D721Med (cell line): ENCODE measurements at regions not wholly inside any gene's neighbourhood (a gene's known extent, or its start where the extent isn't known, plus 50 kb on each side); places are given as distances from the start of the nearest gene placed in this dataset.

Source experiments
- DNase-seq: peaks from one replicate; pipeline ENCODE4 v3.0.0; 2011; ENCODE audit warnings: low spot score; ENCODE audit not compliant: insufficient read length
- FAIRE-seq: peaks from 2 replicates; lab custom pipeline; 2011; peaks lifted over from hg19 to GRCh38; lab: Jason Lieb, UNC
- CTCF ChIP-seq: IDR thresholded peaks from 2 replicates; pipeline ENCODE4 v1.5.1; 2012; ENCODE audit warnings: mild to moderate bottlenecking, control low read depth; ENCODE audit not compliant: insufficient read depth; ENCODE audit errors: missing control alignments

- no peak for FAIRE-seq
- no peak for DNase-seq
- no peak for TF ChIP-seq CTCF
These were observed 268.7 kb downstream of the CHRM3 start for GRCh38 chr1:239655023-239655422.

- TF ChIP-seq CTCF, result no peak
- FAIRE-seq, result peak; percentile 80
- no peak for DNase-seq
These were observed 270.9 kb downstream of the CHRM3 start for GRCh38 chr1:239657291-239657690.

GRCh38 chr1:239662950-239663349, 276.6 kb downstream of the CHRM3 start:
- TF ChIP-seq CTCF, result no peak
- FAIRE-seq (no peak), DNase-seq (no peak)

- no peak for TF ChIP-seq CTCF
- DNase-seq (no peak), FAIRE-seq (no peak)
These were observed 285.9 kb downstream of the CHRM3 start for GRCh38 chr1:239672256-239672655.

GRCh38 chr1:239675735-239676134, 289.4 kb downstream of the CHRM3 start:
- TF ChIP-seq CTCF, result no peak
- FAIRE-seq (no peak), DNase-seq (no peak)

- no peak for FAIRE-seq
- no peak for DNase-seq
- TF ChIP-seq CTCF, result no peak
These were observed 290.3 kb downstream of the CHRM3 start for GRCh38 chr1:239676522-239677273.

- TF ChIP-seq CTCF, result no peak
- no peak for DNase-seq
- FAIRE-seq, result no peak
These were observed 291.0 kb downstream of the CHRM3 start for GRCh38 chr1:239677362-239677761.
